Rectal smooth muscle tissue (tissue), 1 donor: ENCODE measurements at regions not wholly inside any gene's neighbourhood (a gene's known extent, or its start where the extent isn't known, plus 50 kb on each side); places are given as distances from the start of the nearest gene placed in this dataset.

Source experiments
- H3K27ac ChIP-seq: one replicate; pipeline ENCODE4 v1.7.0; 2013; ENCODE audit warnings: low read depth, low read length, inconsistent platforms
- H3K27me3 ChIP-seq: one replicate; pipeline ENCODE4 v1.7.0; 2013; ENCODE audit warnings: low read length; ENCODE audit not compliant: control insufficient read depth, insufficient read depth
- H3K36me3 ChIP-seq: one replicate; pipeline ENCODE4 v1.7.0; 2013; ENCODE audit warnings: low read length; ENCODE audit not compliant: control insufficient read depth, insufficient read depth
- H3K4me1 ChIP-seq: one replicate; pipeline ENCODE4 v1.7.0; 2013; ENCODE audit warnings: low read length; ENCODE audit not compliant: control insufficient read depth, insufficient read depth
- H3K4me3 ChIP-seq: one replicate; pipeline ENCODE4 v1.7.0; 2013; ENCODE audit warnings: low read length
- H3K9ac ChIP-seq: one replicate; pipeline ENCODE4 v1.7.0; 2013; ENCODE audit warnings: low read length

DNA sequence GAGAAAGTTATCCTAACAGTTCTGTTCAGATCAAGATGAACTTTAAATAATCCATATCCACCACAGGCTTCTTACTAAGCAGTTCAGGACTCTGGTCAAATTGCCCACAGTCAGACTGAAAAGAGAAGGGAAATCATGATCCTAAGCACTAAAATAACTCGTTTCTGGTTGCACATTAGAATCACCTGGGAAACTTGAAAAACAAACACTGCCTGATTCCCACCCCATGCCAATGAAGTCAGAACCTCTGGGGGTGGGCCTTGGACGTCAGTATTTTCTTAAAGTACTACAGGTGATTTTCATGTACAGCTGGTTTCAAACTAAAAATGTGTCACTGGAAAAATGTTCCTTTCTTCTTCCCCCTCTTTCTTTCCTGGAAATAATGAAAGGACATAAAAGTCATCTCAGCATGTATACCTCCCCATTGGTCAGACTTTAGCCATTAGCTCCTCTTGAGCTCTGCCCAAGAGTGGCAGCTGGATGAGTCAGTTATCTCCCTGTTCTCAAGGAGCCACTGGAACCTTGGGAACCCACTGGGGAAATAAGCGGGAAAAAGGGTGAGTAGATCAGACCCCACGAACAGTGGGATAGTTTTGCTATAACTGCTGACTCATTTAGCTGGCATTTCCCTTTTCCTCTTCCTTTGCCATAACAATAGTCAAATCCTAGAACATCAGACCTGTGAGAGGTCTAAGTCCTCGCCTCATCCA lies 75.3 kb upstream of the IL6 start:
- no peaks in the 10 kb centered on the region for H3K36me3 ChIP-seq
- H3K4me3 ChIP-seq, result no peak overlapping the region
- no peak overlapping the region for H3K27ac ChIP-seq
- H3K4me1 ChIP-seq, result no peaks in the 10 kb centered on the region
- no peak overlapping the region for H3K9ac ChIP-seq
- no peaks in the 10 kb centered on the region for H3K27me3 ChIP-seq

DNA sequence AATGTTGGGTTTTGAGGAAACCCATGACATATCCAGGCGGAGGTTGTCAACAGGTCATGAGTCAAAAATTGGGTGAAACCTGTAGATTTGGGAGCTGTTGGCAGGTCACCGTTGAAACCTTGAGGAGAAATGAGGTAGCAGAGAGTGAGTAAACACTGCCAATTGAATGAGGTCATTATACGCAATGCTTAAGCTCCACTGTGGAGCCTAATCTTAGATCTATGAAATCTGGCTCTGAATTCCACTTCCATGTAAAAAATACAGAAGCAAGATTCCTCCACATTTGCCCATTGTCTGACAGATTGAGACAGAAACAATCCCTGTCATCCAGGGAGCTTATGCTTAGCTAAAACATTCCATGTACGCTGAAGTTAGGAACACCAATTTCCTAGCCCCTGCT lies 76.0 kb upstream of the IL6 start:
- Histone ChIP-seq H3K4me3 (no peak overlapping the region), H3K27me3 (no peaks in the 10 kb centered on the region), H3K9ac (no peak overlapping the region), H3K36me3 (no peaks in the 10 kb centered on the region), H3K4me1 (no peaks in the 10 kb centered on the region), H3K27ac (no peak overlapping the region)

DNA sequence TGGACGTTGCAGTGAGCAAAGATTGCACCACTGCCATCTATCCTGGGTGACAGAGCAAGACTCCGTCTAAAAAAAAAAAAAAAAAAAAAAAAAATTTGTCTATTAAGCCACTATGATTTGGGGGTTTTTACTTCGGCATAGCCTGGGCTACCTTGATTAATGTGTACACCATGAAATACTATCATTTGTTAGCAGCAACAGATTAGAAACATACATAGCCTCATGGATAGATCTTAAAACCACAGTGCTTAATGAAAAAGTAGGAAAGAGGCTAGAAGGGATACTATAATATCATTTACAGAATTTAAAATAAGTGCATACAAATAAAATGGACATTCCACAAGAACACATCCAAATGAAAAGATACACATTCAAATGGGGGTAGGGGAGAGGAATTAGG lies 77.3 kb upstream of the IL6 start:
- Histone ChIP-seq H3K9ac (no peak overlapping the region), H3K4me3 (no peak overlapping the region), H3K27ac (no peak overlapping the region), H3K4me1 (no peaks in the 10 kb centered on the region), H3K27me3 (no peaks in the 10 kb centered on the region), H3K36me3 (no peaks in the 10 kb centered on the region)

DNA sequence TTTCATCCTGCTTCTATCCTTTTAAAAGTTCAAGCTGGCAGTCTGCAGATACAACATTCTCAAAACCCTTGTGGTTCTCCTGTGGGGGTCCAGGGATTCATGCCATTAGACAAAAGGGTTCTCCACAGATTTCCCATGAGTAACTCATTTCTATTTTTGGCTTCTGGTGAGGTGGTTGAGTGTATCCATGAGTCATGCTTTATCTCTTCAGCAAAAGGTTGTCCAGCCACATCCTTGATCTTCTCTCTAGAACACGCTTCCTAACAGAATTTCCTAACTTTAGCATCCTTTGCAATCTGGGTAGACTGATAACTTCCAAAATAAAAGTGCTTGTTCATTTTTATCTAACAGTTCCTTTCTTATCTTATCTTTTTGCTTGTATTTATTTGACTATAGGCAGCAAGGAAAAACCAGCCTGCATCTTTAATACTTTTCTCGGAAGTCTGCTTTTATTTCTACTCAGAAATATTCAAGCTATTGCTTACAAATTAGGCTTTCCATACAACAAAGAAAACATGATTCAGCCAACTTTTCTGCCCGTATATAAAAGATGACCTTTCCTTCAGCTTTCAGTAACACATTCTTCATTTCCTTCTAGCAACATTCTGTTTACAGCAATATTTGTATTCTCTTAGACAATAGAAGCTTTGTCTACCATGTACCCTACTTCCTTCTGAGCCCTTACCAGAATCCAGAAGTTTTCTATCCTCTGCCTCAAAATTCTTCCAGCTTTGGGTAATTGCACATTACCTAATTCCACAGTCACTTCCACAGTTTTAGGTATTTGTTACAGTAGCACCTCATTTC lies 79.3 kb upstream of the IL6 start:
- Histone ChIP-seq H3K27ac (no peak overlapping the region), H3K27me3 (no peaks in the 10 kb centered on the region), H3K36me3 (no peaks in the 10 kb centered on the region), H3K9ac (no peak overlapping the region), H3K4me3 (no peak overlapping the region), H3K4me1 (no peaks in the 10 kb centered on the region)

DNA sequence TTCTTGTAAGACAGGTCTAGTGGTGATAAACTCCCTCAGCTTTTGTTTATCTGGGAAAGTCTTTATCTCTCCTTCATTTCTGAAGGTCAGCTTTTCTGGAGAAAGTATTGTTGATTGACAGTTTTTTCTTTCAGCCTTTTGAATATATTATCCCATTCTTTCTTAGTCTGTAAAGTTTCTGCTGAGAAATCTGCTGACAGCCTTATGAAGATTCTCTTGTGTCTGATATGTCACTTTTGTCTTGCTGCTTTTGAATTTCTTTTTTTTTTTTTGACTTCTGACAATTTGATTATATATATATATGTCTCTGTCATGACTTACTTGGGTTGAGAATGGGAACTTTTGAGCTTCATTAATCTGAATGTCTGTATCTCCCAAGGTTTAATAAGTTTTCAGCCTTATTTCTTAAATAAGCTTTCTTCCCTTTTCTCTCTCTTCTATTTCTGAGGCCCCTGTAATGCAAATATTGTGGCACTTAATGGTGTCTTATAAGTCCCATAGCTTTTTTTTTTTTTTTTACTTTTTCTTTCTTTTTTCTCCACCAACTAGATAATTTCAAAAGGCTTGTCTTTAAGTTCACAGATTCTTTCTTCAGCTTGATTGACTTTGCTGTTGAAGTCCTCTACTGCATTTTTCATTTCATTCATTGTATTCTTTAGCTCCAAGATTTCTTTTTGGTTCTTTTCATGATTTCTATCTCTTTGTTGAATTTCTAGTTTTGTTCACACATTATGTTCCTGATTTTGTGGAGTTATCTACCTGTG lies 81.4 kb upstream of the IL6 start:
- no peaks in the 10 kb centered on the region for H3K4me1 ChIP-seq
- no peaks in the 10 kb centered on the region for H3K27me3 ChIP-seq

DNA sequence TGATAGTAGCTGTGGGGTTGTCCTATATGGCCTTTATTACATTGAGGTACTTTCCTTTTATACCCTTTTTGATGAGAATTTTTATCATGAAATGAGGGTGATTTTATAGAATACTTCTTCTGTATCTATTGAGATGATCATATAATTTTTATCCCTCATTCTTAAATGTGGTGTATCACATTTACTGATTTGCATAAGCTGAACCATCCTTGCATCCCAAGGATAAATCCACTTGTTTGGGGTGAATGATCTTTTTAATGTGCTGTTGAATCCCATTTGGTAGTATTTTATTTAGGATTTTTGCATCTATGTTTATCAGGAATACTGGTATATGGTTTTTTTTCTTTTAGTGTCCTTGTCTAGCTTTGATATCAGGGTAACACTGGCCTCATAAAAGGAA lies 84.5 kb upstream of the IL6 start:
- H3K4me3 ChIP-seq, result no peak overlapping the region
- H3K4me1 ChIP-seq, result no peaks in the 10 kb centered on the region
- H3K27ac ChIP-seq, result no peak overlapping the region
- no peak overlapping the region for H3K9ac ChIP-seq
- no peaks in the 10 kb centered on the region for H3K27me3 ChIP-seq
- no peaks in the 10 kb centered on the region for H3K36me3 ChIP-seq

More for the DNA sequence above, 81.4 kb upstream of the IL6 start:
- Histone ChIP-seq H3K27ac (no peak overlapping the region), H3K9ac (no peak overlapping the region), H3K4me3 (no peak overlapping the region), H3K36me3 (no peaks in the 10 kb centered on the region)

DNA sequence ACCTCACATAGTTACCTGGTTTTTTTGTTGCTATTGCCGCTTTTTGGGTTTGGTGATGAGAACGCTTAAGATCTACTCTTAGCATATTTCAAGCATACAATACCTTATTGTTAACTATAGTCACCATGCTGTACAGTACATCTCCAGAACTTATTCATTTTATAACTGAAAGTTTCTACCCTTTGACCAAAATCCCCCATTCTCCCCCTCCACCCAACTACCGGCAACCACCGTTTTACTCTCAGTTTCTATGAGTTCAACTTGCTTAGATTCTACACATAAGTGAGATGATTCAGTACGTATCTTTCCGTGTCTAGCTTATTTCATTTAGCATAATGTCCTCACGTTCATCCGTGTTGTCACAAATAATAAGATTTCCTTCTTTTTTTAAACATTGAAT lies 86.7 kb upstream of the IL6 start:
- H3K27me3 ChIP-seq, result no peaks in the 10 kb centered on the region
- H3K9ac ChIP-seq, result no peak overlapping the region
- no peaks in the 10 kb centered on the region for H3K36me3 ChIP-seq
- no peak overlapping the region for H3K4me3 ChIP-seq
- H3K27ac ChIP-seq, result no peak overlapping the region
- H3K4me1 ChIP-seq, result no peaks in the 10 kb centered on the region

DNA sequence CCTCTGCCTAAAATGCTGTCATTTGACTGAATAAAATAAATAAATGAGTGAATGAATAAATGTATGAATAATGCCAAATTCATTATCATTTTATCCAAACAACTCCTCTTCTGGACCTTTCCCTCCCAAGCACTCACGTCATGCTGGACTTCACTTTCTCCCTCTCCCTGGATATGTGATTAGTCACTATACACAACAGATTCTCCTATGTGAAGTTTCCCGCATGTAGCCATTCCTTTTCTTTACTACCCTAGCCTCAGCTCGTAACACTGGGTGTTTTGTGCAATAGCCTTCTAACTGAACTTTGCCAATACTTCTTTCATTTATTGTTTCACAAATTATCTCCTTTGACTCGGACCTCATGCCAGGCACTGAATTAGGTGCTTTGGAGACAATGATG lies 87.6 kb upstream of the IL6 start:
- no peaks in the 10 kb centered on the region for H3K36me3 ChIP-seq
- no peak overlapping the region for H3K9ac ChIP-seq
- H3K4me3 ChIP-seq, result no peak overlapping the region
- H3K27me3 ChIP-seq, result no peaks in the 10 kb centered on the region
- no peak overlapping the region for H3K27ac ChIP-seq
- no peaks in the 10 kb centered on the region for H3K4me1 ChIP-seq

DNA sequence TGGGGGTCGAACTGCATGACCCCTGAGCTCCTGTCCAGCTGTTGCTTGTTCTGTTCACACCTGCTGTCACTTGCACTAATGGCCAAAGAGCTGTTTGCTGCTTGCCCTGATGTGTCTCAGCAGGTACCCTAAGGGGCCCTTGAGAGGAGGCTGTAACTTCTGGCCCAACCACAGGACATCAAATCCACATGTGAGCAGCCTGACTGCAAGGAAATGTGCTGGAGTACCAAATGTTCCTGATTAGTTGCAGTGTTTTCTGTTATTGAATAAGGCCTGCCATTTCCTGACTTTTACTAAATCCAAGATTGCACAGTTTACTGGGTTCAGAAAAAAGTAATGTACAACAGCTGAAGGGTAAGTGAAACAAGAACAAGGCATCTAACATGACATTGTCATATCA lies 91.7 kb upstream of the IL6 start:
- H3K4me1 ChIP-seq, result peaks cover 2% of the 10 kb centered on the region
- no peaks in the 10 kb centered on the region for H3K36me3 ChIP-seq
- no peak overlapping the region for H3K27ac ChIP-seq
- H3K4me3 ChIP-seq, result no peak overlapping the region
- no peaks in the 10 kb centered on the region for H3K27me3 ChIP-seq
- H3K9ac ChIP-seq, result no peak overlapping the region

DNA sequence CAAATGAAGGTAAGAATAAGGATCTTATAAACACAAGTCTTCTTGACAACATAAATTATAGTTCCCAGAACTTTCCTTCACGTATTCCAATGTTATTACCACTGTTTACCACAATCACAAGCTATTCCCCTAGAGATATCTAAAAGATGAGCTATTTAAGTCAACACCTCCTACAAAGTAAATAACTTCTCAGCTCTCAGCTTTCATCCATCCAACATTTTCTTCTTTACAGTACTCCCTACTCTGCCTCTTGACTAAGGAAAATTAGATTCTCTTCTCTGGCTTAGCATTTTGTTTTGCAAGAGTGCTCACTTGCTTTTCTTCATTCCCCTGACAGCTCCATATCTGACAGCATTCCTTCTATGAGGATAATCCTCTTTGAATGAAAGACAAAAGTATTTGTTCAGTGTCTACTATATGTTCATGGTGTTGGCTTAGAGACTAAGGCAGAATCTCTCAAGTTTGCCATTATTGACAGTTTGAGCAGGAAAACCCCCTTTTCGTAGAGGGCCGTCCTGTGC lies 93.0 kb upstream of the IL6 start:
- Histone ChIP-seq H3K36me3 (no peaks in the 10 kb centered on the region), H3K27ac (no peak overlapping the region), H3K4me3 (no peak overlapping the region), H3K9ac (no peak overlapping the region), H3K4me1 (peaks cover 2% of the 10 kb centered on the region), H3K27me3 (no peaks in the 10 kb centered on the region)

DNA sequence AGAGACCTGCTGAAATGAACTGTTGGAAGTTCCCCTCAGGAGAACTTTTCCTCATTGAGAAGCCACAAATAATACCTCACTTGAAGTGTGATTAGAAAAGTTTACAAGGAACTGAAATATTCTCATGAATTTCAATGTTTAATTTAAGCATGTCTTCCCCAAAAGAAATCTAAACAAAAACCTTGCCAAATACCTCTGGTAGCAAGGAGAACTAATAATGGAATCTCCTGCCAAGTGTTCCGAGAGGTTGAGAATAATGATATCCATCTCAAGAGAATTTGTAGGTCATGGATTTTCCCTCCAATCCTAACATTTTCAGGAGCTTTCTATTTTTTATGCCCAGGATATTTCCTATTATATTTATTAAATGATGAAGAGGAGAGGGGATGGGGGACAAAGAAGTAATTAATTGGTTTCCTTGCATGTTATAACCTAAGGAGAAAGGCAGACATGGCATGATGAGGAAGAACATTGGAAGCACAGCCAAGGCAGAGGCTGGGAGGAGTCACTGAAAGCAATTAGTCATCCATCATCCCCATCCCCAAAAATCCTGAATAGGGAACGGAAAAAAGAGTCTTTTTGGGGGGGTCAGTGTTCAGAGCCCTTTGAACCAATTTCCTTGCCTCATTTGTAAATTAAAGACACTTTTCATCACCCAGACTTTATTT lies 93.6 kb upstream of the IL6 start:
- Histone ChIP-seq H3K4me3 (no peak overlapping the region), H3K36me3 (no peaks in the 10 kb centered on the region), H3K4me1 (peaks cover 2% of the 10 kb centered on the region), H3K9ac (no peak overlapping the region), H3K27ac (no peak overlapping the region), H3K27me3 (no peaks in the 10 kb centered on the region)

DNA sequence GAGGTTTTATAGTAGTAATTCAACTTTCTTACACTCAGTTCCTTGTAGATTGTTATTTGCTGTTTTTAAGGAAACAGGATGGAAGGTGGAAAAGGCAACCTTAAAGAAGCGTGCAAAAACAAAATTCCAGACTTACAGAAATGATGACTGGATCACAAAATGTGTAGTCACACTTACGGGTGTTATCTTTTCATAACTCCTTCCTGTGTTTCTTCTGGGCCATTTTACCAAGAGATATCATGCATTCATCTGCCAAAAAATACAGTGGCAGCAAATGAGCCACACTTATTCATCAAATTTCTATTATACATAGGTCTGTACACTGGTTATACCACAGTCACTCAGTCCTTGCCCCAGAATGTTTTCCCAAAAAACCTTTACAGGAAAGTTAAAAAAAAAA lies 94.3 kb upstream of the IL6 start:
- peaks cover 2% of the 10 kb centered on the region for H3K4me1 ChIP-seq
- no peak overlapping the region for H3K27ac ChIP-seq
- no peaks in the 10 kb centered on the region for H3K27me3 ChIP-seq
- H3K36me3 ChIP-seq, result no peaks in the 10 kb centered on the region
- H3K9ac ChIP-seq, result no peak overlapping the region
- H3K4me3 ChIP-seq, result no peak overlapping the region
